T-helper 1 cell (primary cell): ENCODE measurements at regions not wholly inside any gene's neighbourhood (a gene's known extent, or its start where the extent isn't known, plus 50 kb on each side); places are given as distances from the start of the nearest gene placed in this dataset.

ENCODE experiments used
- DNase-seq, 5 donors: peaks; one replicate each; pipeline ENCODE4 v3.0.0-alpha.2; 2012 to 2020

GRCh38 chr4:181559637-181560036 is 683.6 kb upstream of the TENM3 start:
- DNase-seq, result no peak

GRCh38 chr4:181562399-181562798 is 680.8 kb upstream of the TENM3 start:
- DNase-seq, result no peak

GRCh38 chr4:181564625-181565024 is 678.6 kb upstream of the TENM3 start:
- no peak for DNase-seq

- DNase-seq, result no peak
These were observed 676.7 kb upstream of the TENM3 start for GRCh38 chr4:181566490-181566889.

GRCh38 chr4:181569553-181569952 is 673.6 kb upstream of the TENM3 start:
- DNase-seq, result no peak

GRCh38 chr4:181578911-181579310 is 664.3 kb upstream of the TENM3 start:
- DNase-seq, result no peak

- DNase-seq, result no peak
These were observed 663.7 kb upstream of the TENM3 start for GRCh38 chr4:181579486-181579885.

GRCh38 chr4:181581983-181582382 is 661.2 kb upstream of the TENM3 start:
- no peak for DNase-seq

GRCh38 chr4:181582595-181582994 is 660.6 kb upstream of the TENM3 start:
- no peak for DNase-seq

GRCh38 chr4:181588733-181589302 is 654.4 kb upstream of the TENM3 start:
- DNase-seq, result no peak

GRCh38 chr4:181592221-181592745 is 650.9 kb upstream of the TENM3 start:
- DNase-seq, result no peak

GRCh38 chr4:181593703-181594102 is 649.5 kb upstream of the TENM3 start:
- DNase-seq, result no peak

GRCh38 chr4:181594188-181594587 is 649.0 kb upstream of the TENM3 start:
- no peak for DNase-seq

- DNase-seq, result no peak
These were observed 647.5 kb upstream of the TENM3 start for GRCh38 chr4:181595716-181596115.

- no peak for DNase-seq
These were observed 645.4 kb upstream of the TENM3 start for GRCh38 chr4:181597766-181598165.

- no peak for DNase-seq
These were observed 644.1 kb upstream of the TENM3 start for GRCh38 chr4:181599134-181599533.

GRCh38 chr4:181601103-181601502 is 642.1 kb upstream of the TENM3 start:
- DNase-seq, result no peak

GRCh38 chr4:181604546-181604945 is 638.7 kb upstream of the TENM3 start:
- DNase-seq, result no peak

- DNase-seq, result no peak
These were observed 636.9 kb upstream of the TENM3 start for GRCh38 chr4:181606300-181606699.

GRCh38 chr4:181608181-181608580 is 635.0 kb upstream of the TENM3 start:
- no peak for DNase-seq

- DNase-seq, result no peak
These were observed 632.0 kb upstream of the TENM3 start for GRCh38 chr4:181611033-181611711.

GRCh38 chr4:181611946-181612600 is 631.1 kb upstream of the TENM3 start:
- DNase-seq, result no peak

- DNase-seq, result no peak
These were observed 630.0 kb upstream of the TENM3 start for GRCh38 chr4:181613200-181613599.

GRCh38 chr4:181618038-181618618 is 625.1 kb upstream of the TENM3 start:
- DNase-seq, result no peak
